K562 (cell line): ENCODE measurements at regions not wholly inside any gene's neighbourhood (a gene's known extent, or its start where the extent isn't known, plus 50 kb on each side); places are given as distances from the start of the nearest gene placed in this dataset.
A peak's percentile ranks its signal among the peaks of the same experiment; 100 is the strongest.

ENCODE experiments used
- DPF2 ChIP-seq: fragments of 450-650 bp; IDR thresholded peaks from 2 replicates; pipeline ENCODE4 v1.6.1; 2016
- ELF1 ChIP-seq: fragments of 200-800 bp; sonication (Bioruptor generic); IDR thresholded peaks from 2 replicates; pipeline ENCODE4 v1.6.1; 2016; ENCODE audit warnings: missing genetic modification characterization, missing compliant biosample characterization
- JUN ChIP-seq, 2 experiments: sonication (generic) in 1 of 2; formaldehyde crosslinking in 1 of 2; IDR thresholded peaks; 2 replicates each; pipeline versions ENCODE4 v1.6.1 to v1.8.0; 2012 to 2022; ENCODE audit warnings: borderline replicate concordance in 2 of 2, mild to moderate bottlenecking in 2 of 2, improper control_type of control experiment in 1 of 2, low read depth in 1 of 2, low read length in 1 of 2, missing genetic modification reagents in 1 of 2
- KDM2B ChIP-seq: fragments of 250-450 bp; sonication (Bioruptor Pico); IDR thresholded peaks from 2 replicates; pipeline ENCODE4 v1.8.0; 2021; ENCODE audit warnings: mild to moderate bottlenecking, moderate library complexity
- KDM5B ChIP-seq: fragments of 200-600 bp; sonication (generic); IDR thresholded peaks from 2 replicates; pipeline ENCODE4 v1.6.1; 2012; ENCODE audit warnings: low read depth, mild to moderate bottlenecking, moderate library complexity, low read length, control low read depth, inconsistent platforms; ENCODE audit not compliant: insufficient replicate concordance
- MAZ ChIP-seq, 2 experiments: fragments of 450-650 bp in 1 of 2; sonication (generic) in 1 of 2; formaldehyde crosslinking; IDR thresholded peaks in 1 of 2; conservative IDR thresholded peaks in 1 of 2; 2 replicates each; pipeline versions ENCODE4 v1.4.0 to v1.5.0; 2020; ENCODE audit warnings: mild to moderate bottlenecking in 1 of 2, missing genetic modification reagents in 1 of 2
- RAD21 ChIP-seq, 2 experiments: fragments of 250-450 bp in 1 of 2; fragments of 450-650 bp in 1 of 2; sonication (Bioruptor Pico) in 1 of 2; formaldehyde crosslinking in 1 of 2; IDR thresholded peaks in 1 of 2; conservative IDR thresholded peaks in 1 of 2; 2 replicates each; pipeline versions ENCODE4 v1.4.0 to v1.8.0; 2020 to 2022; ENCODE audit warnings: mild to moderate bottlenecking in 2 of 2, moderate library complexity in 1 of 2
- SMAD3 ChIP-seq: fragments of 450-650 bp; formaldehyde crosslinking; conservative IDR thresholded peaks from 2 replicates; pipeline ENCODE4 v1.4.0; 2020; ENCODE audit warnings: mild to moderate bottlenecking
- TAF1 ChIP-seq: IDR thresholded peaks from 2 replicates; pipeline ENCODE4 v1.6.1; 2011; ENCODE audit warnings: mild to moderate bottlenecking, low read length, moderate library complexity; ENCODE audit not compliant: insufficient read depth, control insufficient read depth, severe bottlenecking; ENCODE audit errors: extremely low read depth
- TEAD2 ChIP-seq: fragments of 450-650 bp; IDR thresholded peaks from 2 replicates; pipeline ENCODE4 v1.6.1; 2016; ENCODE audit warnings: missing genetic modification characterization, control low read depth, missing compliant biosample characterization
- ZC3H11A ChIP-seq: IDR thresholded peaks from 2 replicates; pipeline ENCODE4 v1.6.1; 2012; ENCODE audit warnings: low read depth, low read length, improper control_type of control experiment
- ZNF274 ChIP-seq: IDR thresholded peaks from 2 replicates; pipeline ENCODE4 v1.6.1; 2011; ENCODE audit warnings: low read depth, mild to moderate bottlenecking, low read length, moderate library complexity, borderline replicate concordance
- ZSCAN29 ChIP-seq: fragments of 450-650 bp; IDR thresholded peaks from 2 replicates; pipeline ENCODE4 v1.6.1; 2017

- TF ChIP-seq JUN (IDR thresholded peaks at IDR 0.05; ENCODE audit: borderline replicate concordance, low read depth, low read length) (no peak), JUN (CRISPR knock-in tag; IDR thresholded peaks at IDR 0.05; ENCODE audit: borderline replicate concordance) (no peak), DPF2 (no peak), ZSCAN29 (no peak), TEAD2 (no peak), ZC3H11A (no peak), KDM5B (no peak), TAF1 (no peak), SMAD3 (CRISPR knock-in tag) (no peak), MAZ (CRISPR knock-in tag; conservative IDR thresholded peaks at IDR 0.05 in 1 of 2, IDR thresholded peaks at IDR 0.05 in 1 of 2) (no peak), KDM2B (CRISPR knock-in tag) (no peak), ZNF274 (no peak), ELF1 (tag) (no peak), RAD21 (CRISPR knock-in tag; conservative IDR thresholded peaks at IDR 0.05 in 1 of 2, IDR thresholded peaks at IDR 0.05 in 1 of 2) (peak in 1 of 2 experiments; percentile 24; a peak in 1 of 4 replicates)
These were observed 119.3 kb downstream of the RNASET2 start for GRCh38 chr6:166836785-166837718.
